MM.1S (cell line): ENCODE measurements at regions not wholly inside any gene's neighbourhood (a gene's known extent, or its start where the extent isn't known, plus 50 kb on each side); places are given as distances from the start of the nearest gene placed in this dataset.
A peak's percentile ranks its signal among the peaks of the same experiment; 100 is the strongest.

Experiments used
- EZH2 ChIP-seq: fragments of 300-600 bp; sonication (generic); optimal IDR thresholded peaks from 2 replicates; pipeline ENCODE3; 2017; ENCODE audit warnings: low read depth, mild to moderate bottlenecking, antibody characterized with exemption, low read length, mixed read lengths
- EZH2phosphoT487 ChIP-seq: fragments of 300-600 bp; sonication (generic); IDR thresholded peaks from 2 replicates; pipeline ENCODE4 v1.6.1; 2018; ENCODE audit warnings: antibody characterized with exemption, low read length
- TF ChIP-seq, protein P1 (sequence below): fragments of 300-600 bp; sonication (generic); IDR thresholded peaks from 2 replicates; pipeline ENCODE4 v1.5.1; 2016; ENCODE audit warnings: antibody characterized with exemption, low read length, mixed read lengths

GRCh38 chr11:100525635-100526034 is 161.5 kb upstream of the ARHGAP42 start:
- TF ChIP-seq, protein P1, sequence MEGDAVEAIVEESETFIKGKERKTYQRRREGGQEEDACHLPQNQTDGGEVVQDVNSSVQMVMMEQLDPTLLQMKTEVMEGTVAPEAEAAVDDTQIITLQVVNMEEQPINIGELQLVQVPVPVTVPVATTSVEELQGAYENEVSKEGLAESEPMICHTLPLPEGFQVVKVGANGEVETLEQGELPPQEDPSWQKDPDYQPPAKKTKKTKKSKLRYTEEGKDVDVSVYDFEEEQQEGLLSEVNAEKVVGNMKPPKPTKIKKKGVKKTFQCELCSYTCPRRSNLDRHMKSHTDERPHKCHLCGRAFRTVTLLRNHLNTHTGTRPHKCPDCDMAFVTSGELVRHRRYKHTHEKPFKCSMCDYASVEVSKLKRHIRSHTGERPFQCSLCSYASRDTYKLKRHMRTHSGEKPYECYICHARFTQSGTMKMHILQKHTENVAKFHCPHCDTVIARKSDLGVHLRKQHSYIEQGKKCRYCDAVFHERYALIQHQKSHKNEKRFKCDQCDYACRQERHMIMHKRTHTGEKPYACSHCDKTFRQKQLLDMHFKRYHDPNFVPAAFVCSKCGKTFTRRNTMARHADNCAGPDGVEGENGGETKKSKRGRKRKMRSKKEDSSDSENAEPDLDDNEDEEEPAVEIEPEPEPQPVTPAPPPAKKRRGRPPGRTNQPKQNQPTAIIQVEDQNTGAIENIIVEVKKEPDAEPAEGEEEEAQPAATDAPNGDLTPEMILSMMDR, result 0 out of 2 replicates have a peak, but pooled peaks have one; percentile 10
- no peak for TF ChIP-seq EZH2phosphoT487
- TF ChIP-seq EZH2, result no peak
